Neuronal stem cell (in vitro differentiated cells): ENCODE measurements at regions not wholly inside any gene's neighbourhood (a gene's known extent, or its start where the extent isn't known, plus 50 kb on each side); places are given as distances from the start of the nearest gene placed in this dataset.

Experiments
- DNase-seq: peaks from one replicate; pipeline ENCODE4 v3.0.0-alpha.2; 2013; ENCODE audit warnings: low spot score
- H2AFZ ChIP-seq: one replicate; pipeline ENCODE4 v1.6.1; 2013; ENCODE audit warnings: mild to moderate bottlenecking, low read length, inconsistent platforms
- H2AK5ac ChIP-seq: 2 replicates; pipeline ENCODE4 v1.6.1; 2013; ENCODE audit warnings: low read depth, mild to moderate bottlenecking, inconsistent platforms, low read length, moderate library complexity, mixed read lengths
- H2BK120ac ChIP-seq: 2 replicates; pipeline ENCODE4 v1.6.1; 2013; ENCODE audit warnings: low read depth, mild to moderate bottlenecking, inconsistent platforms, low read length, moderate library complexity, mixed read lengths
- H2BK12ac ChIP-seq: one replicate; pipeline ENCODE4 v1.6.1; 2013; ENCODE audit warnings: low read length, inconsistent platforms
- H2BK15ac ChIP-seq: 2 replicates; pipeline ENCODE4 v1.6.1; 2013; ENCODE audit warnings: mild to moderate bottlenecking, low read length, inconsistent platforms, mixed read lengths
- H2BK5ac ChIP-seq: one replicate; pipeline ENCODE4 v1.6.1; 2013; ENCODE audit warnings: inconsistent platforms, mild to moderate bottlenecking, low read length, moderate library complexity
- H3K14ac ChIP-seq: one replicate; pipeline ENCODE4 v1.6.1; 2013; ENCODE audit warnings: low read length, inconsistent platforms
- H3K18ac ChIP-seq: 2 replicates; pipeline ENCODE4 v1.6.1; 2013; ENCODE audit warnings: low read length, inconsistent platforms
- H3K23ac ChIP-seq: 2 replicates; pipeline ENCODE4 v1.6.1; 2013; ENCODE audit warnings: low read depth, mild to moderate bottlenecking, mixed read lengths, low read length, inconsistent platforms; ENCODE audit not compliant: poor library complexity
- H3K27ac ChIP-seq: replicated peaks from 3 replicates; pipeline ENCODE4 v1.5.1; 2013; ENCODE audit warnings: low read length, inconsistent platforms
- H3K27me3 ChIP-seq, 3 experiments: 2 replicates each; pipeline ENCODE4 v1.6.1; 2013; ENCODE audit warnings: low read length in 3 of 3, mild to moderate bottlenecking in 2 of 3, inconsistent platforms in 1 of 3, low read depth in 1 of 3, mixed read lengths in 1 of 3, moderate library complexity in 1 of 3; ENCODE audit not compliant: control insufficient read depth in 3 of 3, insufficient read depth in 3 of 3
- H3K36me3 ChIP-seq, 2 donors: replicated peaks in 1 of 2; 2 replicates each; pipeline ENCODE4 v1.6.1; 2013; ENCODE audit warnings: low read length in 2 of 2; ENCODE audit not compliant: control insufficient read depth in 2 of 2, insufficient read depth in 2 of 2
- H3K4ac ChIP-seq: 2 replicates; pipeline ENCODE4 v1.6.1; 2013; ENCODE audit warnings: inconsistent platforms, mild to moderate bottlenecking, low read length, moderate library complexity
- H3K4me1 ChIP-seq, 2 donors: 1 replicate in 1 of 2; 2 replicates in 1 of 2; pipeline ENCODE4 v1.6.1; 2013; ENCODE audit warnings: low read length in 2 of 2, low read depth in 1 of 2; ENCODE audit not compliant: control insufficient read depth in 2 of 2, insufficient read depth in 1 of 2
- H3K4me2 ChIP-seq: one replicate; pipeline ENCODE4 v1.6.1; 2013; ENCODE audit warnings: mild to moderate bottlenecking, low read length, inconsistent platforms; ENCODE audit not compliant: insufficient read depth, poor library complexity, severe bottlenecking
- H3K4me3 ChIP-seq, 2 donors: 2 replicates each; pipeline ENCODE4 v1.5.1; 2013; ENCODE audit warnings: low read length in 2 of 2, mild to moderate bottlenecking in 2 of 2, inconsistent platforms in 1 of 2, moderate library complexity in 1 of 2
- H3K79me1 ChIP-seq: one replicate; pipeline ENCODE4 v1.6.1; 2013; ENCODE audit warnings: low read depth, mild to moderate bottlenecking, inconsistent platforms, low read length, moderate library complexity
- H3K9ac ChIP-seq: one replicate; pipeline ENCODE4 v1.6.1; 2013; ENCODE audit warnings: mild to moderate bottlenecking, low read depth, low read length, inconsistent platforms; ENCODE audit not compliant: poor library complexity
- H3K9me3 ChIP-seq, 2 donors: replicated peaks in 1 of 2; 2 replicates each; pipeline versions ENCODE3 to v1.6.1; 2013; ENCODE audit warnings: low read length in 2 of 2, mild to moderate bottlenecking in 2 of 2, inconsistent platforms in 1 of 2, low read depth in 1 of 2, mixed read lengths in 1 of 2, moderate library complexity in 1 of 2; ENCODE audit not compliant: control insufficient read depth in 2 of 2, insufficient read depth in 1 of 2
- H4K8ac ChIP-seq: one replicate; pipeline ENCODE4 v1.6.1; 2013; ENCODE audit warnings: low read depth, mild to moderate bottlenecking, inconsistent platforms, low read length, moderate library complexity
- H4K91ac ChIP-seq: one replicate; pipeline ENCODE4 v1.6.1; 2013; ENCODE audit warnings: low read length, low read depth, mild to moderate bottlenecking, inconsistent platforms; ENCODE audit not compliant: poor library complexity
- WGBS, 2 donors: extraction: QIAGEN DNeasy Blood & Tissue Kit; methylation state at CpG; one replicate each; pipeline ENCODE4 v1.1.7; 2013; ENCODE audit warnings: missing lambda C conversion rate in 2 of 2, mixed read lengths in 1 of 2; ENCODE audit not compliant: insufficient read length in 2 of 2, insufficient replicate concordance in 1 of 2; ENCODE audit errors: extremely low coverage in 2 of 2; 5-methylcytosine and 5-hydroxymethylcytosine counted together

- Histone ChIP-seq H2BK15ac (no peak overlapping the region), H2BK12ac (no peak overlapping the region), H3K27me3 (peaks cover 0 to 13% (median 0%) of the 10 kb centered on the region in 3 experiments), H3K36me3 (no peaks in the 10 kb centered on the region), H3K4me3 (no peak overlapping the region), H2BK5ac (no peak overlapping the region), H4K91ac (no peak overlapping the region), H3K18ac (no peak overlapping the region), H3K14ac (no peak overlapping the region), H3K4me1 (peaks cover 0 to 6% of the 10 kb centered on the region in 2 donors), H3K23ac (no peak overlapping the region), H3K4me2 (no peak overlapping the region), H3K9me3 (no peaks in the 10 kb centered on the region), H2AFZ (no peak overlapping the region), H3K4ac (no peak overlapping the region), H2BK120ac (no peak overlapping the region), H3K79me1 (no peaks in the 10 kb centered on the region), H2AK5ac (no peak overlapping the region), H3K27ac (no peak overlapping the region), H4K8ac (no peak overlapping the region), H3K9ac (no peak overlapping the region)
- no peak for DNase-seq
- no CpG with 5 or more reads among the region's 4 CpGs for WGBS, 2 donors
These were observed 71.1 kb upstream of the SLC44A1 start for GRCh38 chr9:105173306-105173705.

- Histone ChIP-seq H2BK5ac (no peak overlapping the region), H3K27ac (no peak overlapping the region), H3K4me1 (peaks cover 0 to 6% of the 10 kb centered on the region in 2 donors), H3K4me2 (no peak overlapping the region), H3K27me3 (peaks cover 0 to 13% (median 0%) of the 10 kb centered on the region in 3 experiments), H2BK12ac (no peak overlapping the region), H2AK5ac (no peak overlapping the region), H4K8ac (no peak overlapping the region), H3K23ac (no peak overlapping the region), H2BK120ac (no peak overlapping the region), H4K91ac (no peak overlapping the region), H3K4ac (no peak overlapping the region), H3K79me1 (no peaks in the 10 kb centered on the region), H3K9ac (no peak overlapping the region), H3K4me3 (no peak overlapping the region), H3K18ac (no peak overlapping the region), H3K36me3 (no peaks in the 10 kb centered on the region), H3K14ac (no peak overlapping the region), H2BK15ac (no peak overlapping the region), H2AFZ (no peak overlapping the region), H3K9me3 (no peaks in the 10 kb centered on the region)
- DNase-seq: no peak
- WGBS, 2 donors: no CpG with 5 or more reads among the region's 4 CpGs
These were observed 70.6 kb upstream of the SLC44A1 start for GRCh38 chr9:105173826-105174225.

GRCh38 chr9:105176194-105176593 is 68.3 kb upstream of the SLC44A1 start:
- no peak overlapping the region for H3K14ac ChIP-seq
- no peak overlapping the region for H2BK120ac ChIP-seq
- no peak overlapping the region for H2AK5ac ChIP-seq
- H3K9me3 ChIP-seq: no peaks in the 10 kb centered on the region
- no peak overlapping the region for H2AFZ ChIP-seq
- H3K4me3 ChIP-seq: no peak overlapping the region
- H3K36me3 ChIP-seq: no peaks in the 10 kb centered on the region
- no peak overlapping the region for H3K18ac ChIP-seq
- H4K91ac ChIP-seq: no peak overlapping the region
- no CpG with 5 or more reads among the region's 3 CpGs for WGBS, 2 donors
- H3K23ac ChIP-seq: no peak overlapping the region
- H3K27me3 ChIP-seq: peaks cover 0 to 13% (median 0%) of the 10 kb centered on the region in 3 experiments
- no peak overlapping the region for H4K8ac ChIP-seq
- no peaks in the 10 kb centered on the region for H3K79me1 ChIP-seq
- DNase-seq: no peak
- H3K4me2 ChIP-seq: no peak overlapping the region
- no peak overlapping the region for H2BK12ac ChIP-seq
- no peak overlapping the region for H2BK5ac ChIP-seq
- no peak overlapping the region for H3K27ac ChIP-seq
- H3K4ac ChIP-seq: no peak overlapping the region
- no peak overlapping the region for H2BK15ac ChIP-seq
- no peak overlapping the region for H3K9ac ChIP-seq
- peaks cover 0 to 6% of the 10 kb centered on the region in 2 donors for H3K4me1 ChIP-seq

GRCh38 chr9:105178076-105178475 is 66.4 kb upstream of the SLC44A1 start:
- Histone ChIP-seq H3K27ac (no peak overlapping the region), H3K79me1 (no peaks in the 10 kb centered on the region), H3K9me3 (no peaks in the 10 kb centered on the region), H3K18ac (no peak overlapping the region), H2BK5ac (no peak overlapping the region), H2BK15ac (no peak overlapping the region), H3K4me2 (no peak overlapping the region), H4K8ac (no peak overlapping the region), H3K14ac (no peak overlapping the region), H3K4ac (no peak overlapping the region), H3K27me3 (peaks cover 0 to 9% (median 0%) of the 10 kb centered on the region in 3 experiments), H3K4me1 (peaks cover 0 to 4% of the 10 kb centered on the region in 2 donors), H4K91ac (no peak overlapping the region), H3K9ac (no peak overlapping the region), H2BK120ac (no peak overlapping the region), H3K36me3 (no peaks in the 10 kb centered on the region), H2AK5ac (no peak overlapping the region), H3K4me3 (no peak overlapping the region), H3K23ac (no peak overlapping the region), H2BK12ac (no peak overlapping the region), H2AFZ (no peak overlapping the region)
- no CpG with 5 or more reads among the region's 10 CpGs for WGBS, 2 donors
- no peak for DNase-seq
